BJ (cell line): ENCODE measurements at regions not wholly inside any gene's neighbourhood (a gene's known extent, or its start where the extent isn't known, plus 50 kb on each side); places are given as distances from the start of the nearest gene placed in this dataset.

Experiments used
- CTCF ChIA-PET: fragments of 350-600 bp; formaldehyde crosslinking; extraction: SDS; loops from one replicate; lab custom pipeline; 2021; ENCODE audit warnings: antibody characterized with exemption, inconsistent platforms; lab: Yijun Ruan, JAX
- POLR2A ChIA-PET: fragments of 300-600 bp; sonication (Branson Sonifier 250); formaldehyde crosslinking; extraction: SDS; loops from one replicate; lab custom pipeline; 2021; ENCODE audit warnings: antibody characterized with exemption; lab: Charles Lee
- DNase-seq: peaks from one replicate; pipeline ENCODE4 v3.0.0-alpha.2; 2011; ENCODE audit warnings: low read depth
- H3K27me3 ChIP-seq: 2 replicates; pipeline ENCODE4 v1.6.0; 2011; ENCODE audit warnings: low read length; ENCODE audit not compliant: control insufficient read depth, insufficient read depth
- H3K36me3 ChIP-seq: 2 replicates; pipeline ENCODE4 v1.5.1; 2011; ENCODE audit warnings: low read length; ENCODE audit not compliant: control insufficient read depth, insufficient read depth
- H3K4me3 ChIP-seq: 2 replicates; pipeline ENCODE4 v1.5.1; 2011; ENCODE audit warnings: low read depth, mild to moderate bottlenecking, control low read depth, low read length
- TF ChIP-seq, protein P1 (sequence below): IDR thresholded peaks from 2 replicates; pipeline ENCODE4 v1.5.1; 2011; ENCODE audit warnings: low read depth, mild to moderate bottlenecking, control low read depth, inconsistent platforms, low read length, moderate library complexity; ENCODE audit not compliant: insufficient read depth

DNA sequence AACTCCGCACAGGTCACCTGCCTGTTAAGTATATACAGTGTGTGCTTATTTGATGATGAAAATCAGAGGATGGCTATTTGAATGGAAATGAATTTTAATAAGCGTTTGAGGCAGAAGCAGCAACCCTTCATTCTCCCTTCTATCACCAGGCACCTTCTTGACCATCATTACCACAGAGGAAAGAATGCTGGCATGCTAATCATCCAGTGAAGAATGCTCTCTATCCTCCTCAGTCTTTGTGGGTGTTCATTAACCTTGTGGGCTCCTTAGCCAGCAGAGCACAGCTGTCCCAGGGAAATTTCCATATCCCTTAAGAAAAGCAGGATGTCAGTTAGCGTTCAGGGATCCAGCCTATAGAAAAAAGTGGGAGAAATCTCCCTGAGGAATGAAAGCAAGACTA is 428.0 kb upstream of the CAMK1G start:
- H3K4me3 ChIP-seq: no peak overlapping the region
- CTCF ChIA-PET: no interaction called here
- DNase-seq: no peak
- POLR2A ChIA-PET: no interaction called here
- TF ChIP-seq, protein P1, sequence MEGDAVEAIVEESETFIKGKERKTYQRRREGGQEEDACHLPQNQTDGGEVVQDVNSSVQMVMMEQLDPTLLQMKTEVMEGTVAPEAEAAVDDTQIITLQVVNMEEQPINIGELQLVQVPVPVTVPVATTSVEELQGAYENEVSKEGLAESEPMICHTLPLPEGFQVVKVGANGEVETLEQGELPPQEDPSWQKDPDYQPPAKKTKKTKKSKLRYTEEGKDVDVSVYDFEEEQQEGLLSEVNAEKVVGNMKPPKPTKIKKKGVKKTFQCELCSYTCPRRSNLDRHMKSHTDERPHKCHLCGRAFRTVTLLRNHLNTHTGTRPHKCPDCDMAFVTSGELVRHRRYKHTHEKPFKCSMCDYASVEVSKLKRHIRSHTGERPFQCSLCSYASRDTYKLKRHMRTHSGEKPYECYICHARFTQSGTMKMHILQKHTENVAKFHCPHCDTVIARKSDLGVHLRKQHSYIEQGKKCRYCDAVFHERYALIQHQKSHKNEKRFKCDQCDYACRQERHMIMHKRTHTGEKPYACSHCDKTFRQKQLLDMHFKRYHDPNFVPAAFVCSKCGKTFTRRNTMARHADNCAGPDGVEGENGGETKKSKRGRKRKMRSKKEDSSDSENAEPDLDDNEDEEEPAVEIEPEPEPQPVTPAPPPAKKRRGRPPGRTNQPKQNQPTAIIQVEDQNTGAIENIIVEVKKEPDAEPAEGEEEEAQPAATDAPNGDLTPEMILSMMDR: no peak
- H3K36me3 ChIP-seq: no peaks in the 10 kb centered on the region
- H3K27me3 ChIP-seq: no peaks in the 10 kb centered on the region

DNA sequence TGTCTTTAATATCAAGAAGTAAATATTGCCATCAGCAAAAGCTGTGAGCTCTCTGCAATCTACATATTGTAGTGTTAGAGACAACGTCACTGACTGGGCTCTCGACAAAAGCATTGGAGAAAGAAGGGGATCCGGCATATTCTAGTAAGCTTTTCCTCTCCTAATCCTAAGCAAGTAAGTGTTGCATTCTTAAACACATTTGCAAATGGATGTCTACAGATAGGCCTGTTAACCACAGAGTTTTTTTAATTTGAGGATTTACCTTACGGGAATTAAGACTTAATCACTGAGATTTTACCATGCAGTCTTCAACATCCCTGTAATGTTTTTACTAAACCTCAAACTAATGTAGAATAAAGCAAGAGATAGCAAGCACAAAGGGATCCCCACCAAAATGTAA is 426.5 kb upstream of the CAMK1G start:
- H3K4me3 ChIP-seq: no peak overlapping the region
- H3K27me3 ChIP-seq: no peaks in the 10 kb centered on the region
- POLR2A ChIA-PET: no interaction called here
- H3K36me3 ChIP-seq: no peaks in the 10 kb centered on the region
- TF ChIP-seq, protein P1: no peak
- CTCF ChIA-PET: no interaction called here
- DNase-seq: no peak

DNA sequence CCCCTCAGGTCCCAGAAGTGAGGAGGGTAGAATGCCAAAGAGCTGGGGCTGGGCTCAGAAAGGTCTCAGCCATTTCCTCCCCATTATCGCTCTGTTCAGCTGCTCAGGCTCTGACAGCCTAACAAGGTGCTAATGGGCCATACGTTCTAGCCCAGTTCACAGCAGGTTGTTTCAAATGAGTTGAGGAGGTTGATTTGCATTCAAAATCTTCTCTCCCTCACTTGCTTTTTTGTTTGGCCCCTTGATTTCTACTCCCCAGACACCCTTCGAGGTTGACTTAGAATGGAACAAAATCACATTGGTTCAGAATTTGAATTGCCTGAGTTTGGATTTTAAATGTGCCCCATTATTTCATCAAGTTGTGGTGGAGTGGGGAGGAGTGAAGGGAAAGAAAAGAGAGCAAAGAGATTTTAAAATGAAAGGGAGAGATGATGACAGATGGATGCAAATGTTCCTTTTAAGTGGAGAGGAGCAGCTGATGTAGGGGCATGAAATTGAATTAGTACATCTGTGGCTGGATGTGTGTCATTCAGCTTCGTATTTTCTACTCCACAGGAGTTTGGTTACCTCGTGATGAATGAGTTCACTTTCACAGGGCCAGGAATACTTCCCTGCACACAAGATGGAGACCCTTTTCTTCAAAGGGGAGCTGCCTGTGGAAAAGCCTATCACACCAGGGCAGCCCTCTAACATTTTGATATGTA is 425.8 kb upstream of the CAMK1G start:
- Histone ChIP-seq H3K4me3 (no peak overlapping the region), H3K27me3 (no peaks in the 10 kb centered on the region), H3K36me3 (no peaks in the 10 kb centered on the region)
- ChIA-PET POLR2A (no interaction called here), CTCF (interaction anchor here (1.1 kb wide), 1 partner anchor 33 kb away, joined by 3 read pairs; no protein-coding TSS in a partner anchor)
- TF ChIP-seq, protein P1: no peak
- DNase-seq: no peak

DNA sequence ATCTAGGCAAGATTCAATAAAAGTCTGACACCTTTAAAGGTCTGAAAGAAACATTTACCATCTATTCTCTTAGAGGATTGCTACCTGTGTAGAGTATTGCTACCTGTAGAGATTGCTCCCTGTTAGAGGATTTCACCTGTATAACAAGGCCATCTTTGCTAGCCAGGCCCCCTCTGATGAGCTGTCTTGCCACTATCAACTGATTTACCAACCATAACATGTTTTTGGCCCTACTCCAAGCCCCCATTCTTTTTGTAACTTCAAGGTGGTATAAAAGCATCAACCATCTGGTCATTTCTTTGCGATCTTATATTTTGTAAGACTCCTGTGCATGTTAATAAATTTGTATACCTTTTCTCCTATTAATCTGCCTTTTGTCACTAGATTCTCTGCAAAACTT is 424.7 kb upstream of the CAMK1G start:
- TF ChIP-seq, protein P1: no peak
- H3K4me3 ChIP-seq: no peak overlapping the region
- no peaks in the 10 kb centered on the region for H3K36me3 ChIP-seq
- CTCF ChIA-PET: no interaction called here
- no peak for DNase-seq
- POLR2A ChIA-PET: no interaction called here
- H3K27me3 ChIP-seq: no peaks in the 10 kb centered on the region

DNA sequence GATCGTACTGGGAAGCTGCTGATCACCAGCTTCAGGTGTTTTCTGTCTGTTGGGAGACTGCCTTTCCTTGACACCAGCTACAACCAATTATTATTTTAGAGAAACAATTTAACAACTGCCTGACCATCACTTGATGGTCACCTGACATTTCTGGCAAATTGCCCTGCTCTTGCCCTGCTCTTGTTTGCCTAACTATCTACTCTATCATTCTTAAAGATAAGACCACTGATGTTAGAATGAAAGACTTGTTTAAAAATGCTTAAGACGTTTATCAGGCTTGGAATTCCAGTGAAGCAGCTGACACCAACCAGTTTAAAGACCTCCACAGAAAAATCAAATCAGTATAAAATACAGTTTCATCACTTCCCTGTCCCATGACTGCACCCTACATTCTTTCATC is 423.3 kb upstream of the CAMK1G start:
- POLR2A ChIA-PET: no interaction called here

More for the DNA sequence above, 423.3 kb upstream of the CAMK1G start:
- Histone ChIP-seq H3K27me3 (no peaks in the 10 kb centered on the region), H3K4me3 (no peak overlapping the region), H3K36me3 (no peaks in the 10 kb centered on the region)
- CTCF ChIA-PET: interaction anchor here (0.8 kb wide), 1 partner anchor 18 kb away, joined by 3 read pairs; no protein-coding TSS in a partner anchor
- TF ChIP-seq, protein P1: no peak
- DNase-seq: no peak
